ENCODE measurements at regions not wholly inside any gene's neighbourhood (a gene's known extent, or its start where the extent isn't known, plus 50 kb on each side); places are given as distances from the start of the nearest gene placed in this dataset.
A peak's percentile ranks its signal among the peaks of the same experiment; 100 is the strongest.

DNA sequence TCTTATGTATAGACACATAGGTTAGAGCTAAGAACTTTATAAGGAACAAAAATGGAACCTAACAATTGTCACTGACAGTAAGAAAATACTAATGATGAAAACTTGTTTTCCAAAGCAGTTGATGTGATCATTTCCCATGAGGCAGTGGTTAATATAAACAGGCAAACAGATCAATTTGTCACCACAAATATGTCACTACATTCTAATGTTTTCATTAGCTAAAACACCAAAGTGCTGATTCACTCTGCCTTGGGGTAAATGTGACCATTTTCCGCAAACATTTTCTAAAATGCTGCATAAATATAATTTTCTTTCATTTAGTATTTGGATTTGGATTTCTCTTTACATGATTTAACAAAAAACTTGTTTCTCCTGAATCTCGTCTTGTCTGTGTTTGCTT is 408.9 kb upstream of the CTSO start:
- Histone ChIP-seq H3K4me1 (ENCODE audit: control insufficient read depth, insufficient read depth, low read length, poor library complexity, severe bottlenecking) (no peaks in the 10 kb centered on the region), H3K9me3 (ENCODE audit: control insufficient read depth in 2 of 2, low read length in 2 of 2) (peaks cover 0 to 6% of the 10 kb centered on the region in 2 experiments), H3K27ac (ENCODE audit: insufficient read depth, low read length, poor library complexity, severe bottlenecking) (no peak overlapping the region), H3K36me3 (ENCODE audit: control insufficient read depth, insufficient read depth, low read length) (no peaks in the 10 kb centered on the region), H3K4me3 (ENCODE audit: low read depth, low read length) (no peak overlapping the region), H3K27me3 (ENCODE audit: control insufficient read depth, insufficient read depth, low read length) (no peaks in the 10 kb centered on the region)
- Mint-ChIP-seq H3K36me3 (peaks cover 4% of the 10 kb centered on the region), H3K9me3 (peaks cover 2 to 19% (median 8%) of the 10 kb centered on the region in 7 donors), H3K4me3 (no peak overlapping the region), H3K27me3 (no peaks in the 10 kb centered on the region), H3K27ac (no peak overlapping the region), H3K4me1 (no peaks in the 10 kb centered on the region)
- ATAC-seq (ENCODE audit: low read depth in 2 of 2) (no peak), DNase-seq (no peak)

DNA sequence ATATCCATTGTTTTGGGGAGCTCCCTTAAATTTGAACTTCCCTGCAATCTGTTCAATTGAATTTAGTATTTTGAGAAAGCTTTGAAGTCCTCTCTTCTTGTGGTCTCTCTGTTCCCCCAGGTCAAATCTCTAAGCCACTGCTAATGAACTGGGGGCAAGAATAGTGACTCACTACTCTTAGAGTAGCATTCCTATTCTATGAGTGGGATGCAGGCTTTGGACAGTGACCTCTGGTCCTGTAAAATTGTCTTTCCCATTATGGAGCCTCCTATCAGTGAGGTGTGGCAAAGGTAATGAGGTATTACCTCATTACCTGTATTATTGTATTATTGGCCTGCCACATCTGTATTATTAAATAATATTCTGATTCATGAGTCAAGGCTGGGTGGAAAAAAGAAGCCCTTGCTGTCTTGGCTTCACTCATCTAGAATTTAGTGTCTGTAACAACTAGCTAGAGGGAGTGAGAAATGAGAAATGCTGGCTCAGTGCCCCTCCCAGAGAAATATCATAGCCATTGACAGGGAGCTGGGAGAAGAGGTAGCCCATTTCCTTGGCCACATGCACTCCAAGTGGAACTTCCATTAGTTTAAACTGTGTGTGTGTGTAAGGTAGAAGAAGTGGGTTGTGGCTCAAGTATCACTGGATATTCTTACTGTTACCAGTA is 393.9 kb upstream of the CTSO start:
- ATAC-seq (ENCODE audit: low read depth in 2 of 2) (no peak), DNase-seq (no peak)
- Mint-ChIP-seq H3K4me3 (peak overlapping the region in 1 of 4 donors; percentile 4), H3K27ac (no peak overlapping the region), H3K27me3 (no peaks in the 10 kb centered on the region), H3K36me3 (no peaks in the 10 kb centered on the region), H3K9me3 (peaks cover 0 to 5% (median 1%) of the 10 kb centered on the region in 7 donors), H3K4me1 (no peaks in the 10 kb centered on the region)
- H3K4me3 ChIP-seq (ENCODE audit: low read depth, low read length) = no peak overlapping the region
- H3K27ac ChIP-seq (ENCODE audit: insufficient read depth, low read length, poor library complexity, severe bottlenecking) = no peak overlapping the region
- no peaks in the 10 kb centered on the region for H3K36me3 ChIP-seq (ENCODE audit: control insufficient read depth, insufficient read depth, low read length)
- no peaks in the 10 kb centered on the region for H3K4me1 ChIP-seq (ENCODE audit: control insufficient read depth, insufficient read depth, low read length, poor library complexity, severe bottlenecking)
- no peaks in the 10 kb centered on the region for H3K27me3 ChIP-seq (ENCODE audit: control insufficient read depth, insufficient read depth, low read length)
- H3K9me3 ChIP-seq (ENCODE audit: control insufficient read depth in 2 of 2, low read length in 2 of 2) = no peaks in the 10 kb centered on the region

DNA sequence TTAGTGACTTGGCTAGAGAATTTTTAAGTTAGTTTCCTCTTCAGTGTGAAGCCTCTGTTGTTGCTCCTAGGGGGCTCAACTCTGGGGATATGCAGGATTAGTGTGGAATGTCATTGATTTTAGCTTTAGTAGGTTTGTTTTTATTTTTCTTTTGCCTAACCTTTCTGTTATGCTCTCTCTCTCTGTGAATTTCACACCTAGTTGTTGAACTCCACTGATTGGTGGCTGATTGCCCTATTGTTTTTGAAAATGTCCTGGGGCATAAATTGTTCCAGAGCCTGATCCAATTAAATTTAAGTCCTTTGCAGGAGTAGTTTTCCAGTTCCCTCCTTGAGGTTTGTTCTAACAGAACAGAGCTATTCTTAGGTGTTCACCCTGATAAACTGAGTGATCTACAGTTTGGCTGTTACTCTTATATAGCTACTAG is 393.3 kb upstream of the CTSO start:
- no peak overlapping the region for H3K27ac Mint-ChIP-seq
- no peaks in the 10 kb centered on the region for H3K4me1 Mint-ChIP-seq
- no peaks in the 10 kb centered on the region for H3K36me3 Mint-ChIP-seq
- H3K4me3 Mint-ChIP-seq = no peak overlapping the region
- H3K9me3 Mint-ChIP-seq = peaks cover 0 to 6% (median 1%) of the 10 kb centered on the region in 7 donors
- no peaks in the 10 kb centered on the region for H3K36me3 ChIP-seq (ENCODE audit: control insufficient read depth, insufficient read depth, low read length)
- H3K27me3 Mint-ChIP-seq = no peaks in the 10 kb centered on the region
- H3K4me1 ChIP-seq (ENCODE audit: control insufficient read depth, insufficient read depth, low read length, poor library complexity, severe bottlenecking) = no peaks in the 10 kb centered on the region
- H3K9me3 ChIP-seq (ENCODE audit: control insufficient read depth in 2 of 2, low read length in 2 of 2) = no peaks in the 10 kb centered on the region
- no peak overlapping the region for H3K4me3 ChIP-seq (ENCODE audit: low read depth, low read length)
- DNase-seq (no peak), ATAC-seq (ENCODE audit: low read depth in 2 of 2) (no peak)
- H3K27ac ChIP-seq (ENCODE audit: insufficient read depth, low read length, poor library complexity, severe bottlenecking) = no peak overlapping the region
- H3K27me3 ChIP-seq (ENCODE audit: control insufficient read depth, insufficient read depth, low read length) = no peaks in the 10 kb centered on the region

- H3K27me3 Mint-ChIP-seq = no peaks in the 10 kb centered on the region
- ATAC-seq (ENCODE audit: low read depth in 2 of 2) (no peak), DNase-seq (no peak)
- H3K4me1 ChIP-seq (ENCODE audit: control insufficient read depth, insufficient read depth, low read length, poor library complexity, severe bottlenecking) = no peaks in the 10 kb centered on the region
- peaks cover 0 to 5% (median 1%) of the 10 kb centered on the region in 7 donors for H3K9me3 Mint-ChIP-seq
- H3K4me3 ChIP-seq (ENCODE audit: low read depth, low read length) = no peak overlapping the region
- H3K36me3 Mint-ChIP-seq = no peaks in the 10 kb centered on the region
- no peaks in the 10 kb centered on the region for H3K9me3 ChIP-seq (ENCODE audit: control insufficient read depth in 2 of 2, low read length in 2 of 2)
- no peak overlapping the region for H3K27ac Mint-ChIP-seq
- H3K4me1 Mint-ChIP-seq = no peaks in the 10 kb centered on the region
- H3K4me3 Mint-ChIP-seq = no peak overlapping the region
- no peaks in the 10 kb centered on the region for H3K27me3 ChIP-seq (ENCODE audit: control insufficient read depth, insufficient read depth, low read length)
- H3K27ac ChIP-seq (ENCODE audit: insufficient read depth, low read length, poor library complexity, severe bottlenecking) = no peak overlapping the region
- H3K36me3 ChIP-seq (ENCODE audit: control insufficient read depth, insufficient read depth, low read length) = no peaks in the 10 kb centered on the region
Observed at GRCh38 chr4:156344397-156344796, 390.7 kb upstream of the CTSO start.

DNA sequence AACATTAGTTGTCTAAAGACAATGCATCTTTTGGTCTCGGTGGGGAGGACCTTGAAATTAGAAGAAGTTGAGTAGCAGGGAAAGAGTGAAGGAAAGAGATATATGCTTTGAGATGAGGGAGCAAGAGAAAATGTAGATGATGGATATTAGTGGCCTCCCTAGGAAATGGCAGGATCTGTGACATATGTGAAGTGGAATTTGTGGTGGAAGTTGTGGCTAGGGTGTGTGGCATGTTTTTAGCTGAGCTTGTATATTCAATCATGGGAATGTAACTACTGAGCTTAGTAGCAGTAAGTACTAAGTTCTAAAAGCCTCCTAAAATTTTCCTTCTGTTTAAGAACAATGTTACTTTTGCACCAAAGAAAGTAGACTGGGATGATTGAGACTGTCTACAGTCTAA is 382.8 kb upstream of the CTSO start:
- DNase-seq (no peak), ATAC-seq (ENCODE audit: low read depth in 2 of 2) (no peak)
- Mint-ChIP-seq H3K4me1 (no peaks in the 10 kb centered on the region), H3K27ac (no peak overlapping the region), H3K4me3 (no peak overlapping the region), H3K9me3 (peaks cover 0 to 8% (median 4%) of the 10 kb centered on the region in 7 donors), H3K36me3 (no peaks in the 10 kb centered on the region), H3K27me3 (no peaks in the 10 kb centered on the region)
- no peaks in the 10 kb centered on the region for H3K36me3 ChIP-seq (ENCODE audit: control insufficient read depth, insufficient read depth, low read length)
- no peaks in the 10 kb centered on the region for H3K4me1 ChIP-seq (ENCODE audit: control insufficient read depth, insufficient read depth, low read length, poor library complexity, severe bottlenecking)
- H3K9me3 ChIP-seq (ENCODE audit: control insufficient read depth in 2 of 2, low read length in 2 of 2) = no peaks in the 10 kb centered on the region
- H3K4me3 ChIP-seq (ENCODE audit: low read depth, low read length) = no peak overlapping the region
- no peaks in the 10 kb centered on the region for H3K27me3 ChIP-seq (ENCODE audit: control insufficient read depth, insufficient read depth, low read length)
- H3K27ac ChIP-seq (ENCODE audit: insufficient read depth, low read length, poor library complexity, severe bottlenecking) = no peak overlapping the region

DNA sequence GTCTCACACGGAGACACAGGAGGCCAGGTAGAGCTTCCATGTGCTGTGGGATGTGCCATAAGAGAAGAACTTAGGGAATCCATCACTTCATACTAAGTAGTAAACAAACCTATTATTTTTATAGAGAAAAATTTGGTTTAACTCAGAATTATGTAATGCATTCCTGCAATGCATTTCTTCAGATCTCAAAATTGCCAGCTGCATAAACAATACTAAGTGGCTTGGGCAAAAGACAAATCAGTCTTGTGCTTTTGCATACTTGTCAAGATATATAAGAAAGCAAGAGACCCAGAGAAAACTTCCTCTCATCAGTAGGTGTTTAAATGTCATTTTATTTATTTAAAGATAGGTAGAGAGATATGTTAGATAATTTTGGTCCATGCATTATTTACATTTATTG is 382.1 kb upstream of the CTSO start:
- H3K36me3 ChIP-seq (ENCODE audit: control insufficient read depth, insufficient read depth, low read length) = no peaks in the 10 kb centered on the region
- H3K9me3 ChIP-seq (ENCODE audit: control insufficient read depth in 2 of 2, low read length in 2 of 2) = no peaks in the 10 kb centered on the region
- H3K27ac Mint-ChIP-seq = no peak overlapping the region
- no peaks in the 10 kb centered on the region for H3K27me3 ChIP-seq (ENCODE audit: control insufficient read depth, insufficient read depth, low read length)
- no peaks in the 10 kb centered on the region for H3K36me3 Mint-ChIP-seq
- no peak for ATAC-seq (ENCODE audit: low read depth in 2 of 2)
- no peaks in the 10 kb centered on the region for H3K4me1 ChIP-seq (ENCODE audit: control insufficient read depth, insufficient read depth, low read length, poor library complexity, severe bottlenecking)
- H3K9me3 Mint-ChIP-seq = peaks cover 0 to 8% (median 5%) of the 10 kb centered on the region in 7 donors
- DNase-seq = no peak
- no peaks in the 10 kb centered on the region for H3K4me1 Mint-ChIP-seq
- no peak overlapping the region for H3K4me3 ChIP-seq (ENCODE audit: low read depth, low read length)
- H3K4me3 Mint-ChIP-seq = no peak overlapping the region
- no peak overlapping the region for H3K27ac ChIP-seq (ENCODE audit: insufficient read depth, low read length, poor library complexity, severe bottlenecking)
- H3K27me3 Mint-ChIP-seq = no peaks in the 10 kb centered on the region

DNA sequence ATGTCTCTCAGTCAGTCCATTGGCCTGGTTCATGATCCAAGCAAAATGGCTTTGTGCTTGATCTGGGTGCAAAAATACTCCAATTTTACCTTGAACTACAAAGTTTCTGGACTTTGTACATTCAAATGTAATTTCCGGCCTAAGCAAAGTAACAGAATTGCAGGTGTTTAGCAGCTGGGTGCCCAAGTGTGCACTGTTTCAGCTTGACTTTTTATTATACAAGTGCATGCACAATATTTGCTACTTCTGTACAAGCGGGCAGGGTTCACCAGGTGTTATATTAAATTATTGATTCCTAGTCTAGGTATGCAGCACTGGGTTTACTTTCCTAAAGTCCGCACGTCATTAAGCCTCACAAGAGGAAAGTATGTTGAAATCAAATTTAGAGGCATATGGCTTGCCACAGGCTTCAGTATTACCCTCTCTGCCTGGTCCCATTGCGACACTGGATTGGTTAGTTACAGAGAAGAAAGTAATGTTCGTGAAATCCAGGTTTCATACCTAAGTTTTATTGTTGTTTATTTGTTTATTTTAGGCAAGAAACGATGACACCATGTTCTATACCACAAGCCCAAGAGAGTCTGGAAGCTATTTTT is 376.9 kb upstream of the CTSO start:
- Histone ChIP-seq H3K27ac (ENCODE audit: insufficient read depth, low read length, poor library complexity, severe bottlenecking) (no peak overlapping the region), H3K36me3 (ENCODE audit: control insufficient read depth, insufficient read depth, low read length) (no peaks in the 10 kb centered on the region), H3K4me1 (ENCODE audit: control insufficient read depth, insufficient read depth, low read length, poor library complexity, severe bottlenecking) (no peaks in the 10 kb centered on the region), H3K4me3 (ENCODE audit: low read depth, low read length) (no peak overlapping the region), H3K27me3 (ENCODE audit: control insufficient read depth, insufficient read depth, low read length) (no peaks in the 10 kb centered on the region), H3K9me3 (ENCODE audit: control insufficient read depth in 2 of 2, low read length in 2 of 2) (no peaks in the 10 kb centered on the region)
- no peak overlapping the region for H3K27ac Mint-ChIP-seq
- H3K27me3 Mint-ChIP-seq = no peaks in the 10 kb centered on the region
- no peaks in the 10 kb centered on the region for H3K4me1 Mint-ChIP-seq
- ATAC-seq (ENCODE audit: low read depth in 2 of 2) = no peak
- DNase-seq = no peak
- H3K4me3 Mint-ChIP-seq = no peak overlapping the region
- H3K36me3 Mint-ChIP-seq = no peaks in the 10 kb centered on the region
- peaks cover 0 to 4% (median 3%) of the 10 kb centered on the region in 7 donors for H3K9me3 Mint-ChIP-seq

GRCh38 chr4:156329779-156330178 is 376.1 kb upstream of the CTSO start:
- Histone ChIP-seq H3K9me3 (ENCODE audit: control insufficient read depth in 2 of 2, low read length in 2 of 2) (no peaks in the 10 kb centered on the region), H3K27me3 (ENCODE audit: control insufficient read depth, insufficient read depth, low read length) (no peaks in the 10 kb centered on the region), H3K36me3 (ENCODE audit: control insufficient read depth, insufficient read depth, low read length) (no peaks in the 10 kb centered on the region), H3K27ac (ENCODE audit: insufficient read depth, low read length, poor library complexity, severe bottlenecking) (no peak overlapping the region), H3K4me1 (ENCODE audit: control insufficient read depth, insufficient read depth, low read length, poor library complexity, severe bottlenecking) (no peaks in the 10 kb centered on the region), H3K4me3 (ENCODE audit: low read depth, low read length) (no peak overlapping the region)
- Mint-ChIP-seq H3K4me3 (no peak overlapping the region), H3K27ac (no peak overlapping the region), H3K27me3 (no peaks in the 10 kb centered on the region), H3K4me1 (no peaks in the 10 kb centered on the region), H3K9me3 (peaks cover 0 to 4% (median 3%) of the 10 kb centered on the region in 7 donors), H3K36me3 (no peaks in the 10 kb centered on the region)
- ATAC-seq (ENCODE audit: low read depth in 2 of 2) = no peak
- DNase-seq = no peak

All from CD4-positive, CD25-positive, alpha-beta regulatory T cell (primary cell).